Mesendoderm (in vitro differentiated cells): ENCODE measurements at regions not wholly inside any gene's neighbourhood (a gene's known extent, or its start where the extent isn't known, plus 50 kb on each side); places are given as distances from the start of the nearest gene placed in this dataset.
"Not testable (repeated sequence)": the region's sequence is repeated elsewhere in the genome, so short reads cannot be mapped to it uniquely, and the experiment has no call there.

ENCODE experiments used
- DNase-seq: peaks from one replicate; pipeline ENCODE4 v3.0.0; 2013
- H2AK5ac ChIP-seq: 2 replicates; pipeline ENCODE4 v1.6.1; 2013; ENCODE audit warnings: low read length, inconsistent platforms
- H2BK120ac ChIP-seq: 2 replicates; pipeline ENCODE4 v1.6.1; 2013; ENCODE audit warnings: low read depth, mild to moderate bottlenecking, low read length, moderate library complexity, mixed read lengths
- H2BK15ac ChIP-seq: replicated peaks from 2 replicates; pipeline ENCODE4 v1.6.1; 2013; ENCODE audit warnings: low read depth, mild to moderate bottlenecking, moderate library complexity
- H2BK5ac ChIP-seq: 2 replicates; pipeline ENCODE4 v1.6.1; 2013; ENCODE audit warnings: low read length, inconsistent platforms
- H3K18ac ChIP-seq: 2 replicates; pipeline ENCODE4 v1.6.1; 2013; ENCODE audit warnings: mild to moderate bottlenecking, low read length, mixed read lengths
- H3K23ac ChIP-seq: one replicate; pipeline ENCODE4 v1.6.1; 2013; ENCODE audit warnings: low read length
- H3K27ac ChIP-seq: 2 replicates; pipeline ENCODE4 v1.5.1; 2013; ENCODE audit warnings: low read depth, mild to moderate bottlenecking, inconsistent platforms, low read length, moderate library complexity
- H3K27me3 ChIP-seq: 2 replicates; pipeline ENCODE4 v1.6.1; 2013; ENCODE audit warnings: low read length, control low read depth, mild to moderate bottlenecking, inconsistent platforms; ENCODE audit not compliant: insufficient read depth, poor library complexity
- H3K36me3 ChIP-seq: 2 replicates; pipeline ENCODE4 v1.6.1; 2013; ENCODE audit warnings: low read length, inconsistent platforms; ENCODE audit not compliant: control insufficient read depth, insufficient read depth
- H3K4ac ChIP-seq: one replicate; pipeline ENCODE4 v1.6.1; 2013; ENCODE audit warnings: low read depth, mild to moderate bottlenecking, low read length, moderate library complexity
- H3K4me1 ChIP-seq: 2 replicates; pipeline ENCODE4 v1.6.1; 2013; ENCODE audit warnings: low read depth, low read length, inconsistent platforms; ENCODE audit not compliant: control insufficient read depth
- H3K4me2 ChIP-seq: 2 replicates; pipeline ENCODE4 v1.6.1; 2013; ENCODE audit warnings: low read length
- H3K4me3 ChIP-seq: 2 replicates; pipeline ENCODE4 v1.5.1; 2013; ENCODE audit warnings: mild to moderate bottlenecking, low read length
- H3K56ac ChIP-seq: one replicate; pipeline ENCODE4 v1.6.1; 2013; ENCODE audit warnings: low read length
- H3K79me1 ChIP-seq: 2 replicates; pipeline ENCODE4 v1.6.1; 2013; ENCODE audit warnings: low read length, inconsistent platforms
- H3K79me2 ChIP-seq: 2 replicates; pipeline ENCODE4 v1.6.1; 2013; ENCODE audit warnings: mild to moderate bottlenecking, low read length; ENCODE audit not compliant: control insufficient read depth, insufficient read depth
- H3K9ac ChIP-seq: 2 replicates; pipeline ENCODE4 v1.6.1; 2013; ENCODE audit warnings: low read length, inconsistent platforms
- H4K5ac ChIP-seq: one replicate; pipeline ENCODE4 v1.6.1; 2013; ENCODE audit warnings: low read length
- H4K8ac ChIP-seq: one replicate; pipeline ENCODE4 v1.6.1; 2013; ENCODE audit warnings: low read depth, mild to moderate bottlenecking, control low read depth, low read length, moderate library complexity
- WGBS: extraction: QIAGEN DNeasy Blood & Tissue Kit; methylation state at CpG from one replicate; pipeline ENCODE4 v1.1.7; 2013; ENCODE audit warnings: low lambda C conversion rate, missing lambda C conversion rate; ENCODE audit not compliant: insufficient coverage; ENCODE audit errors: extremely low coverage; 5-methylcytosine and 5-hydroxymethylcytosine counted together

DNA sequence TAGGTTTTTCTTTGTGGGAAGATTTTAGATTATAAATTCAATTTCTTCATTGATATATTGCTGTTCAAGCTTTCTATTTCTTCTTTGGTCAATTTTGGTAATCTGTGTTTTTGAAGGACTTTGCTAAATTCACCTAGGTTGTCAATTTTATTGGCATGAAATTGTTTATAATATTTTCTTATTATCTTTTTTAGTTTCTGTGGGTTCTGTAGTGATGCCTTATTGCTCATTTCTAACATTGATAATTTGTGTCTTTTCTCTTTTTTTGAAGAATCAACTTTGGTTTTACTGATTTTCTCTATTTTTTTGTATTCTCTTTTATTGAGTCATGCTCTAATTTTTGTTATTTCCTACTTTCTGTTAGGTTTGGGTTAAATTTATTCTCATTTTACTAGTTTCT lies 123.2 kb downstream of the ADSS2 start:
- no peak for DNase-seq
- no peaks in the 10 kb centered on the region for H3K79me1 ChIP-seq
- H4K5ac ChIP-seq: no peak overlapping the region
- no peak overlapping the region for H2BK15ac ChIP-seq
- H3K27ac ChIP-seq: no peak overlapping the region
- no peak overlapping the region for H4K8ac ChIP-seq
- H3K79me2 ChIP-seq: no peaks in the 10 kb centered on the region
- H3K9ac ChIP-seq: no peak overlapping the region
- H2BK5ac ChIP-seq: no peak overlapping the region
- no peaks in the 10 kb centered on the region for H3K36me3 ChIP-seq
- H3K4me1 ChIP-seq: no peaks in the 10 kb centered on the region
- no peak overlapping the region for H3K56ac ChIP-seq
- no peak overlapping the region for H3K18ac ChIP-seq
- no peak overlapping the region for H2AK5ac ChIP-seq
- H2BK120ac ChIP-seq: no peak overlapping the region
- no peak overlapping the region for H3K4me2 ChIP-seq
- H3K23ac ChIP-seq: no peak overlapping the region
- no peak overlapping the region for H3K4me3 ChIP-seq
- no peaks in the 10 kb centered on the region for H3K27me3 ChIP-seq
- H3K4ac ChIP-seq: no peak overlapping the region

DNA sequence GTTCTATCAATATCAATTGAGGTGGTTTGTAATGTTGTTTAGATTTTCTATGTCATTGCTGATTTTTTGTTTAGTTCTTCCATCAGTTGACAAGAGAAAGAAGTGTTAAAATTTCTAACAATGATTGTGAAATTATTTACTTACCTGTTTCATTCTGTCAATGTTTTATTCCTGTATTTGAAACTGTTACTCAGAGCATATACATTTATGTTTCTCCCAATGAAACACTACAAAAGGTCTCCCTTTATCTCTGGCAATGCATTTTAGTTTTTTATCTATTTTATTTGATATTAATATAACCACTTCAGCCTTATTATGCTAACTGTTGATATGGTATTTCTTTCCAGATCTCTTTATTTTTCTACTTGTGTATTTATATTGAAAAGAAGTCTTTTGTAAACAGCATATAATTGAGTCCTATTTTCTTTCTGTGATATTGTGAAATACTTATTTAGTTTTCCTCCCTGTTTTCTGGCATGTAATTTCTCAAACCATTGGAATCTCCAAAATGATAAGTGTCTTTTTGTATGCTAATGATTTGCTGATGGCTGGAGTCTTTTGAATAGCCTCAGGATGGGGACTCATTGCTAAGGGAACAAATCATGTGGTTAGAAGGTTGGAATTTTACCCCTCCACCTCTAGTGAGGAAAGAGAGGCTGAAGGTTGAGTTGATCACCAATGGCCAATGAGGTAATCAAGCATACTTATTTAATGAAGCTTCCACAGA lies 122.0 kb downstream of the ADSS2 start:
- peak overlapping the region; percentile 71 for H2BK5ac ChIP-seq
- no peak overlapping the region for H4K5ac ChIP-seq
- H3K27me3 ChIP-seq: no peaks in the 10 kb centered on the region
- no peak overlapping the region for H3K9ac ChIP-seq
- no peak overlapping the region for H3K4ac ChIP-seq
- no peak overlapping the region for H2BK120ac ChIP-seq
- no peaks in the 10 kb centered on the region for H3K4me1 ChIP-seq
- H3K79me1 ChIP-seq: no peaks in the 10 kb centered on the region
- no peak overlapping the region for H4K8ac ChIP-seq
- H3K4me2 ChIP-seq: no peak overlapping the region
- H3K79me2 ChIP-seq: no peaks in the 10 kb centered on the region
- no peak overlapping the region for H3K23ac ChIP-seq
- no peak overlapping the region for H2AK5ac ChIP-seq
- H3K56ac ChIP-seq: peak overlapping the region; percentile 37
- H3K27ac ChIP-seq: peak overlapping the region; percentile 74
- no peak overlapping the region for H3K4me3 ChIP-seq
- H3K18ac ChIP-seq: peak overlapping the region; percentile 95
- H2BK15ac ChIP-seq: peak overlapping the region; percentile 92
- DNase-seq: peak; percentile 96
- no peaks in the 10 kb centered on the region for H3K36me3 ChIP-seq

- no peaks in the 10 kb centered on the region for H3K79me1 ChIP-seq
- peak overlapping the region; percentile 71 for H2BK5ac ChIP-seq
- H4K5ac ChIP-seq: no peak overlapping the region
- no peaks in the 10 kb centered on the region for H3K79me2 ChIP-seq
- no peak overlapping the region for H3K4ac ChIP-seq
- H3K27ac ChIP-seq: peak overlapping the region; percentile 74
- H2BK15ac ChIP-seq: peak overlapping the region; percentile 92
- H3K4me1 ChIP-seq: no peaks in the 10 kb centered on the region
- no peak overlapping the region for H3K23ac ChIP-seq
- no peak overlapping the region for H2BK120ac ChIP-seq
- DNase-seq: no peak
- H2AK5ac ChIP-seq: no peak overlapping the region
- no peaks in the 10 kb centered on the region for H3K36me3 ChIP-seq
- peak overlapping the region; percentile 95 for H3K18ac ChIP-seq
- no peak overlapping the region for H4K8ac ChIP-seq
- H3K9ac ChIP-seq: no peak overlapping the region
- H3K4me2 ChIP-seq: no peak overlapping the region
- no CpG with 5 or more reads among the region's 2 CpGs for WGBS
- H3K56ac ChIP-seq: peak overlapping the region; percentile 37
- no peaks in the 10 kb centered on the region for H3K27me3 ChIP-seq
- no peak overlapping the region for H3K4me3 ChIP-seq
These were observed 121.4 kb downstream of the ADSS2 start for GRCh38 chr1:244330318-244330625.

GRCh38 chr1:244332761-244333160 lies 118.9 kb downstream of the ADSS2 start:
- H3K79me1 ChIP-seq, H2BK120ac ChIP-seq, H3K23ac ChIP-seq, H3K56ac ChIP-seq, H3K36me3 ChIP-seq, H3K79me2 ChIP-seq, H3K4me2 ChIP-seq, H3K4ac ChIP-seq, H3K4me1 ChIP-seq, H3K18ac ChIP-seq, H2BK15ac ChIP-seq, H3K27me3 ChIP-seq, H3K4me3 ChIP-seq, H2AK5ac ChIP-seq, H2BK5ac ChIP-seq, H3K27ac ChIP-seq, H3K9ac ChIP-seq, DNase-seq, H4K5ac ChIP-seq, H4K8ac ChIP-seq: not testable (repeated sequence)
- WGBS: no CpG with 5 or more reads among the region's 2 CpGs

DNA sequence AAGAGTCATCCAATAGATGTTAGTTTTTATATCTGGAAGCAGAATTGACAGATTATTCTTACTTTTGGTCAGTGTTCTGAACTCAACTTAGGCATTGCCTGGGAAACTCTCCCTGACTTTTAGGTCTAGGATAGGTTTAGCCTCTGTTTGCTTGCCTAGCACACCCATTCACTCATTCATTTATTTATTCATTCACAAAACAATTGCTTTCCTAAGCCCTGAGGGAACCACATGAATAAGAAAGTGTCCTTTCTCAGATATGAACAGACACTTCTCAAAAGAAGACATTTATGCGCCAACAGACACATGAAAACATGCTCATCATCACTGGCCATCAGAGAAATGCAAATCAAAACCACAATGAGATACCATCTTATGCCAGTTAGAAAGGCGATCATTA lies 117.4 kb downstream of the ADSS2 start:
- H3K4ac ChIP-seq, H2BK15ac ChIP-seq, H3K56ac ChIP-seq, H3K36me3 ChIP-seq, H4K5ac ChIP-seq, H3K9ac ChIP-seq, H2AK5ac ChIP-seq, H2BK120ac ChIP-seq, H4K8ac ChIP-seq, H3K23ac ChIP-seq, H3K79me2 ChIP-seq, H3K4me2 ChIP-seq, DNase-seq, H3K79me1 ChIP-seq, H3K18ac ChIP-seq, H3K4me1 ChIP-seq, H2BK5ac ChIP-seq, H3K4me3 ChIP-seq, H3K27ac ChIP-seq, H3K27me3 ChIP-seq: not testable (repeated sequence)
- WGBS: no CpG with 5 or more reads among the region's 2 CpGs

GRCh38 chr1:244334842-244335241 lies 116.9 kb downstream of the ADSS2 start:
- H4K8ac ChIP-seq, H3K18ac ChIP-seq, H3K27me3 ChIP-seq, H3K36me3 ChIP-seq, H2AK5ac ChIP-seq, H2BK15ac ChIP-seq, H3K4me3 ChIP-seq, H4K5ac ChIP-seq, H3K79me2 ChIP-seq, H3K4ac ChIP-seq, H2BK120ac ChIP-seq, H3K79me1 ChIP-seq, H3K9ac ChIP-seq, H3K27ac ChIP-seq, H3K56ac ChIP-seq, H2BK5ac ChIP-seq, H3K23ac ChIP-seq, H3K4me2 ChIP-seq, H3K4me1 ChIP-seq, DNase-seq: not testable (repeated sequence)
- no CpG with 5 or more reads among the region's 4 CpGs for WGBS
